NB4 (cell line): ENCODE measurements at regions not wholly inside any gene's neighbourhood (a gene's known extent, or its start where the extent isn't known, plus 50 kb on each side); places are given as distances from the start of the nearest gene placed in this dataset.

Experiments
- CTCF ChIP-seq: IDR thresholded peaks from one replicate; pipeline ENCODE4 v1.5.1; 2012; ENCODE audit warnings: low read depth, low read length
- MYC ChIP-seq: IDR thresholded peaks from 2 replicates; pipeline ENCODE4 v1.6.1; 2011; ENCODE audit warnings: low read depth, low read length
- POLR2A ChIP-seq: IDR thresholded peaks from 2 replicates; pipeline ENCODE4 v1.6.1; 2011; ENCODE audit warnings: mild to moderate bottlenecking; ENCODE audit not compliant: insufficient read length; ENCODE audit errors: extremely low read depth

- TF ChIP-seq CTCF (no peak), POLR2A (no peak), MYC (no peak)
Observed at GRCh38 chrX:69234624-69235023, 69.4 kb upstream of the PJA1 start.
